ENCODE measurements at regions not wholly inside any gene's neighbourhood (a gene's known extent, or its start where the extent isn't known, plus 50 kb on each side); places are given as distances from the start of the nearest gene placed in this dataset.
A peak's percentile ranks its signal among the peaks of the same experiment; 100 is the strongest.

- WGBS, 2 donors: 92 to 93% methylated on average over 7 of the region's 7 CpGs
- TF ChIP-seq POLR2A (IDR thresholded peaks at IDR 0.05) (no peak), CTCF (IDR thresholded peaks at IDR 0.05) (no peak)
- H3K27ac ChIP-seq: peak overlapping the region; percentile 94 to 99 (median 96)
- intact Hi-C loops (cut with DNase I): no loop called here
- DNase-seq: no peak
- H3K4me3 ChIP-seq (replicated peaks in 1 of 3): no peak overlapping the region
- H3K36me3 ChIP-seq: no peaks in the 10 kb centered on the region
- no peaks in the 10 kb centered on the region for H3K9me3 ChIP-seq
- peaks cover 27 to 32% of the 10 kb centered on the region in 2 donors for H3K4me1 ChIP-seq
- no peaks in the 10 kb centered on the region for H3K27me3 ChIP-seq
Measured at GRCh38 chr1:8257621-8258020, 60.3 kb upstream of the SLC45A1 start.

- Histone ChIP-seq H3K36me3 (no peaks in the 10 kb centered on the region), H3K27me3 (no peaks in the 10 kb centered on the region), H3K9me3 (no peaks in the 10 kb centered on the region), H3K4me3 (replicated peaks in 1 of 3) (no peak overlapping the region), H3K27ac (peak overlapping the region in 2 of 3 donors; percentile 96 to 99), H3K4me1 (peaks cover 38 to 41% of the 10 kb centered on the region in 2 donors)
- intact Hi-C loops (cut with DNase I): no loop called here
- TF ChIP-seq CTCF (IDR thresholded peaks at IDR 0.05): no peak
- no peak for DNase-seq
- 94 to 96% methylated on average over 7 of the region's 7 CpGs for WGBS, 2 donors
Measured at GRCh38 chr1:8256321-8256720, 61.6 kb upstream of the SLC45A1 start.

GRCh38 chr1:8255712-8256111 lies 62.2 kb upstream of the SLC45A1 start:
- Histone ChIP-seq H3K27ac (peak overlapping the region in 1 of 3 donors; percentile 99), H3K36me3 (no peaks in the 10 kb centered on the region), H3K9me3 (no peaks in the 10 kb centered on the region), H3K4me3 (replicated peaks in 1 of 3) (no peak overlapping the region), H3K4me1 (peaks cover 43 to 45% of the 10 kb centered on the region in 2 donors), H3K27me3 (no peaks in the 10 kb centered on the region)
- intact Hi-C loops (cut with DNase I): no loop called here
- TF ChIP-seq POLR2A (IDR thresholded peaks at IDR 0.05) (no peak), CTCF (IDR thresholded peaks at IDR 0.05) (no peak)
- no peak for DNase-seq
- WGBS, 2 donors: 93 to 96% methylated on average over 5 of the region's 5 CpGs

- Histone ChIP-seq H3K9me3 (no peaks in the 10 kb centered on the region), H3K27me3 (no peaks in the 10 kb centered on the region), H3K27ac (peak overlapping the region; percentile 63 to 96 (median 66)), H3K4me3 (replicated peaks in 1 of 3) (no peak overlapping the region), H3K36me3 (no peaks in the 10 kb centered on the region), H3K4me1 (peaks cover 17 to 21% of the 10 kb centered on the region in 2 donors)
- TF ChIP-seq POLR2A (IDR thresholded peaks at IDR 0.05) (no peak), CTCF (IDR thresholded peaks at IDR 0.05) (no peak)
- intact Hi-C loops (cut with DNase I): no loop called here
- WGBS, 2 donors: 83 to 85% methylated on average over 13 of the region's 13 CpGs
- peak; percentile 22 to 39 for DNase-seq
Measured at GRCh38 chr1:8252266-8252951, 65.5 kb upstream of the SLC45A1 start.

- H3K4me1 ChIP-seq: peaks cover 16 to 18% of the 10 kb centered on the region in 2 donors
- H3K36me3 ChIP-seq: no peaks in the 10 kb centered on the region
- no peaks in the 10 kb centered on the region for H3K27me3 ChIP-seq
- DNase-seq: peak; percentile 89 to 93
- intact Hi-C loops (cut with DNase I): no loop called here
- H3K4me3 ChIP-seq (replicated peaks in 1 of 3): no peak overlapping the region
- WGBS, 2 donors: 37 to 50% methylated on average over 9 of the region's 9 CpGs
- TF ChIP-seq CTCF (IDR thresholded peaks at IDR 0.05): no peak
- peak in 1 of 2 donors; percentile 57 for TF ChIP-seq POLR2A (IDR thresholded peaks at IDR 0.05)
- no peaks in the 10 kb centered on the region for H3K9me3 ChIP-seq
- peak overlapping the region; percentile 66 to 96 (median 78) for H3K27ac ChIP-seq
Measured at GRCh38 chr1:8251635-8252034, 66.3 kb upstream of the SLC45A1 start.
